Spleen (tissue), 11 donors: ENCODE measurements at regions not wholly inside any gene's neighbourhood (a gene's known extent, or its start where the extent isn't known, plus 50 kb on each side); places are given as distances from the start of the nearest gene placed in this dataset.

Experiments used
- DNase-seq: peaks from one replicate; pipeline ENCODE4 v3.0.0-alpha.2; 2020
- H3K27ac ChIP-seq, 8 donors: fragments of 200-600 bp; sonication (generic) in 7 of 8; 1 replicate in 4 of 8; 2 replicates in 4 of 8; pipeline versions ENCODE4 v1.5.0 to v1.8.0; 2016 to 2021; ENCODE audit warnings: inconsistent platforms in 4 of 8, mild to moderate bottlenecking in 4 of 8, moderate library complexity in 1 of 8
- H3K27me3 ChIP-seq, 7 donors: fragments of 200-600 bp; sonication (generic) in 6 of 7; replicated peaks in 1 of 7; 1 replicate in 4 of 7; 2 replicates in 3 of 7; pipeline versions ENCODE4 v1.5.0 to v1.8.0; 2016 to 2021; ENCODE audit warnings: inconsistent platforms in 3 of 7, mild to moderate bottlenecking in 1 of 7
- H3K36me3 ChIP-seq, 6 donors: fragments of 200-600 bp; sonication (generic) in 5 of 6; 1 replicate in 4 of 6; 2 replicates in 2 of 6; pipeline versions ENCODE4 v1.5.0 to v1.8.0; 2016 to 2021; ENCODE audit warnings: inconsistent platforms in 2 of 6
- H3K4me1 ChIP-seq, 6 donors: fragments of 200-600 bp; sonication (generic) in 5 of 6; 1 replicate in 3 of 6; 2 replicates in 3 of 6; pipeline versions ENCODE4 v1.5.0 to v1.8.0; 2016 to 2021; ENCODE audit warnings: inconsistent platforms in 3 of 6
- H3K4me3 ChIP-seq, 8 donors: fragments of 200-600 bp; sonication (generic) in 7 of 8; 1 replicate in 4 of 8; 2 replicates in 4 of 8; pipeline versions ENCODE4 v1.5.0 to v1.8.0; 2016 to 2021; ENCODE audit warnings: inconsistent platforms in 4 of 8, mild to moderate bottlenecking in 4 of 8, moderate library complexity in 2 of 8
- H3K9me3 ChIP-seq, 8 donors: fragments of 200-600 bp; sonication (generic) in 7 of 8; 1 replicate in 4 of 8; 2 replicates in 4 of 8; pipeline versions ENCODE4 v1.5.0 to v1.8.0; 2016 to 2021; ENCODE audit warnings: inconsistent platforms in 4 of 8
- POLR2A ChIP-seq, 3 donors: fragments of 450-650 bp; IDR thresholded peaks; one replicate each; pipeline ENCODE4 v1.5.1; 2017; ENCODE audit warnings: antibody characterized with exemption in 3 of 3, mild to moderate bottlenecking in 1 of 3
- POLR2AphosphoS5 ChIP-seq, 3 donors: sonication (generic); formaldehyde crosslinking; IDR thresholded peaks; one replicate each; pipeline ENCODE4 v1.5.1; 2017; ENCODE audit warnings: antibody characterized with exemption in 3 of 3
- WGBS, 5 donors: extraction: QIAGEN DNeasy Blood & Tissue Kit in 3 of 5; methylation state at CpG; one replicate each; pipeline versions ENCODE4 v1.1.5 to v1.1.7; 2013 to 2018; 5-methylcytosine and 5-hydroxymethylcytosine counted together
- intact Hi-C: fragments of 100-400 bp; cut with DNase I; formaldehyde crosslinking; loops from one replicate; pipeline ENCODE4 v1.15.0; 2023; ENCODE audit warnings: low total_unique reads
- TF ChIP-seq, protein P1 (sequence below), 11 experiments: fragments of 200-600 bp in 7 of 11; fragments of 450-650 bp in 4 of 11; sonication (generic) in 4 of 11; IDR thresholded peaks in 8 of 11; conservative IDR thresholded peaks in 3 of 11; 1 replicate in 7 of 11; 2 replicates in 4 of 11; pipeline versions ENCODE4 v1.4.0 to v1.8.0; 2016 to 2021; ENCODE audit warnings: antibody characterized with exemption in 11 of 11, inconsistent platforms in 4 of 11, mild to moderate bottlenecking in 1 of 11
- donor health status: healthy with polysubstance abuse.
- donor health status: DM: no; HTN: no; CAD: no; lungs with moderate emphysema.
- donor health status: DM: no; HTN: no; CAD: no.
- donor health status: Bipolar disorder and iron deficiency.
- donor health status: healthy.
- donor health status: DM: no; HTN: no; CAD: no.
- donor health status: DM: yes; HTN: yes; CAD: no.

DNA sequence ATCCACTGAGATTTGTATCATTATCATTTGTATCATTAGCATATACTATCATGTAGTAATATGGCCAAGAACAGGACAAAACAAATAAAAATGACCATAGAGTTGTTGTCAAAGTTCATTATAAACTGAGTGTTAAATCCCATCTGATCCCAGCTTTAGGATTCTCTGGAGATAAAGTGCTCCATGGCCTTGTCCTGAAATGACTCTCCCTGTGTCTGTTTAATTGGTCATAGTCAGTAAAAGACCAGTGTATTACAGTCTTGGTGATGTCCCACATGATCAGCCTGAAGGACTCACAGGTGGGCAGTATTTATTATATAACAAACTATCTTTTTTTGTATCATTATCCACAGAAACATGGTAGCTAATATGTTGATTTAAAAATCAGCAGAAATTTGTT is 361.6 kb downstream of the TMEM135 start:
- no peaks in the 10 kb centered on the region for H3K36me3 ChIP-seq
- H3K27ac ChIP-seq: no peak overlapping the region
- no peak for TF ChIP-seq POLR2A (IDR thresholded peaks at IDR 0.05)
- TF ChIP-seq, protein P1, sequence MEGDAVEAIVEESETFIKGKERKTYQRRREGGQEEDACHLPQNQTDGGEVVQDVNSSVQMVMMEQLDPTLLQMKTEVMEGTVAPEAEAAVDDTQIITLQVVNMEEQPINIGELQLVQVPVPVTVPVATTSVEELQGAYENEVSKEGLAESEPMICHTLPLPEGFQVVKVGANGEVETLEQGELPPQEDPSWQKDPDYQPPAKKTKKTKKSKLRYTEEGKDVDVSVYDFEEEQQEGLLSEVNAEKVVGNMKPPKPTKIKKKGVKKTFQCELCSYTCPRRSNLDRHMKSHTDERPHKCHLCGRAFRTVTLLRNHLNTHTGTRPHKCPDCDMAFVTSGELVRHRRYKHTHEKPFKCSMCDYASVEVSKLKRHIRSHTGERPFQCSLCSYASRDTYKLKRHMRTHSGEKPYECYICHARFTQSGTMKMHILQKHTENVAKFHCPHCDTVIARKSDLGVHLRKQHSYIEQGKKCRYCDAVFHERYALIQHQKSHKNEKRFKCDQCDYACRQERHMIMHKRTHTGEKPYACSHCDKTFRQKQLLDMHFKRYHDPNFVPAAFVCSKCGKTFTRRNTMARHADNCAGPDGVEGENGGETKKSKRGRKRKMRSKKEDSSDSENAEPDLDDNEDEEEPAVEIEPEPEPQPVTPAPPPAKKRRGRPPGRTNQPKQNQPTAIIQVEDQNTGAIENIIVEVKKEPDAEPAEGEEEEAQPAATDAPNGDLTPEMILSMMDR (IDR thresholded peaks at IDR 0.05 in 8 of 11, conservative IDR thresholded peaks at IDR 0.05 in 3 of 11): no peak
- no peak for TF ChIP-seq POLR2AphosphoS5 (IDR thresholded peaks at IDR 0.05)
- no peaks in the 10 kb centered on the region for H3K4me1 ChIP-seq
- H3K4me3 ChIP-seq: no peak overlapping the region
- no peak for DNase-seq
- no peaks in the 10 kb centered on the region for H3K27me3 ChIP-seq
- intact Hi-C loops: no loop called here
- no peaks in the 10 kb centered on the region for H3K9me3 ChIP-seq

DNA sequence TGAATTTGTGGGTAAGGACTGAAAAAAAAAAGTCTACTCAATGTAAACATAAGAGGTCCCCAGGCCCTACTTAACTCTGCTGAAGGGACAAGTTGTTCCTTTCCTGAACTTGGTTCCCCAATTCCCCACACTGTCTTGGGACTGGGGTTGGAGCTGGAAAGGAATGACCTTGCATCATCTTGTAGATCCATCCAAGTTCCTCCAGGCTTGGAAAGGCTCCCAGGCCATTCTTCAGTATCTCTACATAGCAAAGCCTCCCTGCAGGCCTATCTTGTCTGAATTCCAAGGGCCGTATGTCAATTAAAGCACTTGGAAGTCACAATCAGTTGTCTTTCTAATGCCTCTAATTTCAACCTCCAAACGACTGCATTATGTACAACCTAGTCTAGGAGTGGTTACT is 361.2 kb downstream of the TMEM135 start:
- H3K27ac ChIP-seq: no peak overlapping the region
- H3K4me1 ChIP-seq: no peaks in the 10 kb centered on the region
- 66 to 84% (median 68%) methylated on average over 2 of the region's 2 CpGs for WGBS, 5 donors
- H3K36me3 ChIP-seq: no peaks in the 10 kb centered on the region
- H3K4me3 ChIP-seq: no peak overlapping the region
- intact Hi-C loops: no loop called here
- DNase-seq: no peak
- H3K9me3 ChIP-seq: no peaks in the 10 kb centered on the region
- H3K27me3 ChIP-seq: no peaks in the 10 kb centered on the region
- TF ChIP-seq, protein P1 (IDR thresholded peaks at IDR 0.05 in 8 of 11, conservative IDR thresholded peaks at IDR 0.05 in 3 of 11): no peak
- TF ChIP-seq POLR2A (IDR thresholded peaks at IDR 0.05): no peak
- no peak for TF ChIP-seq POLR2AphosphoS5 (IDR thresholded peaks at IDR 0.05)

DNA sequence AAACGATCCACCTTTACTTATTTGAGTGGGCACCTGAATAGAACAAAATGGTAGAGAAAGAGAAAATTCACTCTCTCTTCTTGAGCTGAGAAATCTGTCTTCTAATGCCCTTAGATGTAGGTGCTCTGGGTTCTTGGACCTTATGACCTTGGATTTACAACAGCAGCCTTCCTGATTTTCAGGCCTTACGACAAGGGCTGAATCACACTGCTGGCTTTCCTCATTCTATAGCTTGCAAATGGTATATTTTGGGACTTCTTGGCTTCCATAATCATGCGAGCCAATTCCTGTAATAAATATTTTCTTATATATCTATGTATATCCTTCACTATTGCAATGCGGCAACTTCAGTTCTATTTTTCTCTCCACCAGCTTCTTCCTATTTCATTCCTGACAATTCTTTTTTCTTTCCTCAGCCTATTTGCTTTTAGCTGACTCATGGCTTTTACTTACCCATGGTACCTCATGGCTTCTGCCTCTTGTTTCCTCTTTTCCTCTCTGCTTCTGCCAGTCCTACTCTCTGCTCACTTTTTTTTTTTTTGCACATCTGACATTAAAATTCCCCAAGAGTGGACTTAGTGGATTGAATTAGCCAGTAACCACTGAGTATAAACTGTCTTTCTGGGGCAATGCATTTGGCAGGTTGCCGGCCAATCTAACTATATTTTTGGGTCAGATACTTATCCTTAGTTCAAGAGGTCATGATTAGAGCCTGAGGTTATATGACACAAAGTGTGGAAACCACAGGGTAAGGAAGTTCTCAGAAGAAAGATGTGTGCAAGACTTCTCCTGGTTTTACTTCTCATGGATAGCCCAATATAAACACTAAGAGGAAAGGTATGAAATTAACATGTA is 359.5 kb downstream of the TMEM135 start:
- H3K36me3 ChIP-seq: no peaks in the 10 kb centered on the region
- intact Hi-C loops: no loop called here
- no peak overlapping the region for H3K4me3 ChIP-seq
- no peak overlapping the region for H3K27ac ChIP-seq
- H3K9me3 ChIP-seq: no peaks in the 10 kb centered on the region
- no peaks in the 10 kb centered on the region for H3K27me3 ChIP-seq
- WGBS, 5 donors: 53 to 71% (median 67%) methylated on average over 5 of the region's 5 CpGs
- DNase-seq: no peak
- H3K4me1 ChIP-seq: no peaks in the 10 kb centered on the region
- no peak for TF ChIP-seq POLR2A (IDR thresholded peaks at IDR 0.05)
- TF ChIP-seq POLR2AphosphoS5 (IDR thresholded peaks at IDR 0.05): no peak
- TF ChIP-seq, protein P1 (IDR thresholded peaks at IDR 0.05 in 8 of 11, conservative IDR thresholded peaks at IDR 0.05 in 3 of 11): no peak

DNA sequence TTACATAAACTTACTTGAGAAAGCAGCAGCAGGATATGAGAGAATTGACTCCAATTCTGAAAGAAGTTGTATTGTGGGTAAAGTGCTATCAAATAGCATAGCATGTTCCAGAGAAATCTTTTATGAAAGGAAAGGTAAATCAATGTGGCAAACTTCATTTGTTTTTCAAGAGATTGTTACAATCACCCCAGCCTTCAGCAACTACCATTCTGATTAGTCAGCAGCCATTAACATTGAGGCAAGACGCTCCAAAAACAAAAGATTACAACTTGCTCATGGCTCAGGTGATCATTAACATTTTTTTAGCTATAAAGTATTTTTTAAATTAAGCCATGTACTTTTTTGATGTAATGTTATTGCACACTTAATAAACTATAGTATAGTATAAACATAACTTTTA is 357.2 kb downstream of the TMEM135 start:
- DNase-seq: no peak
- H3K4me1 ChIP-seq: no peaks in the 10 kb centered on the region
- no peaks in the 10 kb centered on the region for H3K27me3 ChIP-seq
- intact Hi-C loops: no loop called here
- no peak overlapping the region for H3K4me3 ChIP-seq
- H3K36me3 ChIP-seq: no peaks in the 10 kb centered on the region
- no peaks in the 10 kb centered on the region for H3K9me3 ChIP-seq
- 90 to 98% (median 93%) methylated on average over 1 of the region's 1 CpG for WGBS, 5 donors
- TF ChIP-seq POLR2AphosphoS5 (IDR thresholded peaks at IDR 0.05): no peak
- TF ChIP-seq, protein P1 (IDR thresholded peaks at IDR 0.05 in 8 of 11, conservative IDR thresholded peaks at IDR 0.05 in 3 of 11): no peak
- no peak for TF ChIP-seq POLR2A (IDR thresholded peaks at IDR 0.05)
- no peak overlapping the region for H3K27ac ChIP-seq
